ENCODE measurements at regions not wholly inside any gene's neighbourhood (a gene's known extent, or its start where the extent isn't known, plus 50 kb on each side); places are given as distances from the start of the nearest gene placed in this dataset.

- TF ChIP-seq, protein P1, sequence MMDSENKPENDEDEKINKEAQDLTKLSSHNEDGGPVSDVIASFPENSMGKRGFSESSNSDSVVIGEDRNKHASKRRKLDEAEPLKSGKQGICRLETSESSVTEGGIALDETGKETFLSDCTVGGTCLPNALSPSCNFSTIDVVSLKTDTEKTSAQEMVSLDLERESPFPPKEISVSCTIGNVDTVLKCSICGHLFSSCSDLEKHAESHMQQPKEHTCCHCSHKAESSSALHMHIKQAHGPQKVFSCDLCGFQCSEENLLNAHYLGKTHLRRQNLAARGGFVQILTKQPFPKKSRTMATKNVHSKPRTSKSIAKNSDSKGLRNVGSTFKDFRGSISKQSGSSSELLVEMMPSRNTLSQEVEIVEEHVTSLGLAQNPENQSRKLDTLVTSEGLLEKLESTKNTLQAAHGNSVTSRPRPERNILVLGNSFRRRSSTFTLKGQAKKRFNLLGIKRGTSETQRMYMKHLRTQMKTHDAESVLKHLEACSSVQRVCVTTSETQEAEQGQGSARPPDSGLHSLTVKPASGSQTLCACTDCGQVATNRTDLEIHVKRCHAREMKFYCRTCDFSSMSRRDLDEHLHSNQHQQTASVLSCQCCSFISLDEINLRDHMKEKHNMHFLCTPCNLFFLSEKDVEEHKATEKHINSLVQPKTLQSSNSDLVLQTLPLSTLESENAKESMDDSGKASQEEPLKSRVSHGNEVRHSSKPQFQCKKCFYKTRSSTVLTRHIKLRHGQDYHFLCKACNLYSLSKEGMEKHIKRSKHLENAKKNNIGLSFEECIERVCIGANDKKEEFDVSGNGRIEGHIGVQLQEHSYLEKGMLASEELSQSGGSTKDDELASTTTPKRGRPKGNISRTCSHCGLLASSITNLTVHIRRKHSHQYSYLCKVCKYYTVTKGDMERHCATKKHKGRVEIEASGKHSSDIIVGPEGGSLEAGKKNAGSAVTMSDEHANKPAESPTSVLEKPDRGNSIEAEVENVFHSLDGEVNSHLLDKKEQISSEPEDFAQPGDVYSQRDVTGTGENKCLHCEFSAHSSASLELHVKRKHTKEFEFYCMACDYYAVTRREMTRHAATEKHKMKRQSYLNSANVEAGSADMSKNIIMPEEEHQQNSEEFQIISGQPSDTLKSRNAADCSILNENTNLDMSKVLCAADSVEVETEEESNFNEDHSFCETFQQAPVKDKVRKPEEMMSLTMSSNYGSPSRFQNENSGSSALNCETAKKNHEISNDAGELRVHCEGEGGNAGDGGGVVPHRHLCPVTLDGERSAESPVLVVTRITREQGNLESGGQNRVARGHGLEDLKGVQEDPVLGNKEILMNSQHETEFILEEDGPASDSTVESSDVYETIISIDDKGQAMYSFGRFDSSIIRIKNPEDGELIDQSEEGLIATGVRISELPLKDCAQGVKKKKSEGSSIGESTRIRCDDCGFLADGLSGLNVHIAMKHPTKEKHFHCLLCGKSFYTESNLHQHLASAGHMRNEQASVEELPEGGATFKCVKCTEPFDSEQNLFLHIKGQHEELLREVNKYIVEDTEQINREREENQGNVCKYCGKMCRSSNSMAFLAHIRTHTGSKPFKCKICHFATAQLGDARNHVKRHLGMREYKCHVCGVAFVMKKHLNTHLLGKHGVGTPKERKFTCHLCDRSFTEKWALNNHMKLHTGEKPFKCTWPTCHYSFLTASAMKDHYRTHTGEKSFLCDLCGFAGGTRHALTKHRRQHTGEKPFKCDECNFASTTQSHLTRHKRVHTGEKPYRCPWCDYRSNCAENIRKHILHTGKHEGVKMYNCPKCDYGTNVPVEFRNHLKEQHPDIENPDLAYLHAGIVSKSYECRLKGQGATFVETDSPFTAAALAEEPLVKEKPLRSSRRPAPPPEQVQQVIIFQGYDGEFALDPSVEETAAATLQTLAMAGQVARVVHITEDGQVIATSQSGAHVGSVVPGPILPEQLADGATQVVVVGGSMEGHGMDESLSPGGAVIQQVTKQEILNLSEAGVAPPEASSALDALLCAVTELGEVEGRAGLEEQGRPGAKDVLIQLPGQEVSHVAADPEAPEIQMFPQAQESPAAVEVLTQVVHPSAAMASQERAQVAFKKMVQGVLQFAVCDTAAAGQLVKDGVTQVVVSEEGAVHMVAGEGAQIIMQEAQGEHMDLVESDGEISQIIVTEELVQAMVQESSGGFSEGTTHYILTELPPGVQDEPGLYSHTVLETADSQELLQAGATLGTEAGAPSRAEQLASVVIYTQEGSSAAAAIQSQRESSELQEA (IDR thresholded peaks at IDR 0.05; ENCODE audit: low read depth): no peak
- TF ChIP-seq ZNF511 (CRISPR knock-in tag; IDR thresholded peaks at IDR 0.05) (no peak), ZNF717 (CRISPR knock-in tag; IDR thresholded peaks at IDR 0.05) (no peak), CTCF (IDR thresholded peaks at IDR 0.05 in 2 of 3, conservative IDR thresholded peaks at IDR 0.05 in 1 of 3; ENCODE audit: insufficient read depth in 2 of 3, low read depth in 1 of 3, low read length in 3 of 3) (no peak), ZNF263 (CRISPR knock-in tag; IDR thresholded peaks at IDR 0.05; ENCODE audit: borderline replicate concordance) (no peak)
These were observed 321.8 kb downstream of the HACE1 start (continued) for GRCh38 chr6:104537872-104538271.
